ENCODE measurements at regions not wholly inside any gene's neighbourhood (a gene's known extent, or its start where the extent isn't known, plus 50 kb on each side); places are given as distances from the start of the nearest gene placed in this dataset.

- DNase-seq (ENCODE audit: low spot score) (no peak), ATAC-seq (no peak)
- intact Hi-C loops (cut with DNase I): no loop called here
These were observed 59.0 kb upstream of the MINAR1 start for GRCh38 chr15:79373113-79373512.

- intact Hi-C loops (cut with DNase I): no loop called here
- no peak for DNase-seq (ENCODE audit: low spot score)
- no peak for ATAC-seq
These were observed 58.4 kb upstream of the MINAR1 start for GRCh38 chr15:79373728-79374127.

GRCh38 chr15:79376383-79376782, 55.8 kb upstream of the MINAR1 start:
- DNase-seq (ENCODE audit: low spot score) (no peak), ATAC-seq (no peak)
- intact Hi-C loops (cut with DNase I): no loop called here

GRCh38 chr15:79378394-79379109, 53.6 kb upstream of the MINAR1 start:
- ATAC-seq: no peak
- intact Hi-C loops (cut with DNase I): no loop called here
- DNase-seq (ENCODE audit: low spot score): no peak

GRCh38 chr15:79380755-79381497, 51.2 kb upstream of the MINAR1 start:
- DNase-seq (ENCODE audit: low spot score): peak; percentile 91
- intact Hi-C loops (cut with DNase I): no loop called here

GRCh38 chr15:79381593-79381992, 50.5 kb upstream of the MINAR1 start:
- ATAC-seq (no peak), DNase-seq (ENCODE audit: low spot score) (no peak)
- intact Hi-C loops (cut with DNase I): no loop called here

More at GRCh38 chr15:79380755-79381497, 51.2 kb upstream of the MINAR1 start:
- peak; percentile 76 for ATAC-seq

All from sciatic nerve (tissue), 2 donors.